Esophagus (tissue), 2 donors: ENCODE measurements at regions not wholly inside any gene's neighbourhood (a gene's known extent, or its start where the extent isn't known, plus 50 kb on each side); places are given as distances from the start of the nearest gene placed in this dataset.
"Not testable (repeated sequence)": the region's sequence is repeated elsewhere in the genome, so short reads cannot be mapped to it uniquely, and the experiment has no call there.

Experiments
- H3K27ac ChIP-seq, 2 donors: one replicate each; pipeline ENCODE4 v1.5.1; 2013; ENCODE audit warnings: low read depth in 2 of 2, mild to moderate bottlenecking in 2 of 2, inconsistent platforms in 1 of 2, low read length in 1 of 2, moderate library complexity in 1 of 2
- H3K27me3 ChIP-seq, 2 donors: one replicate each; pipeline ENCODE4 v1.6.1; 2013; ENCODE audit warnings: low read length in 2 of 2, control low read depth in 1 of 2, mild to moderate bottlenecking in 1 of 2; ENCODE audit not compliant: insufficient read depth in 2 of 2, control insufficient read depth in 1 of 2
- H3K36me3 ChIP-seq, 2 donors: one replicate each; pipeline ENCODE4 v1.6.1; 2013; ENCODE audit warnings: low read length in 1 of 2; ENCODE audit not compliant: control insufficient read depth in 2 of 2, insufficient read depth in 2 of 2
- H3K4me1 ChIP-seq, 2 donors: one replicate each; pipeline ENCODE4 v1.6.1; 2013; ENCODE audit warnings: low read length in 1 of 2; ENCODE audit not compliant: control insufficient read depth in 2 of 2, insufficient read depth in 2 of 2
- H3K4me3 ChIP-seq, 2 donors: one replicate each; pipeline ENCODE4 v1.5.1; 2013; ENCODE audit warnings: low read length in 2 of 2, mild to moderate bottlenecking in 2 of 2, low read depth in 1 of 2, moderate library complexity in 1 of 2
- H3K9me3 ChIP-seq, 2 donors: one replicate each; pipeline ENCODE4 v1.6.1; 2013; ENCODE audit warnings: mild to moderate bottlenecking in 2 of 2, low read depth in 1 of 2, low read length in 1 of 2, moderate library complexity in 1 of 2; ENCODE audit not compliant: control insufficient read depth in 2 of 2, insufficient read depth in 1 of 2
- WGBS, 2 donors: extraction: QIAGEN DNeasy Blood & Tissue Kit; methylation state at CpG; one replicate each; pipeline ENCODE4 v1.1.7; 2013; 5-methylcytosine and 5-hydroxymethylcytosine counted together
- donor health status: healthy with polysubstance abuse.
- donor health status: Bipolar disorder and iron deficiency.

- Histone ChIP-seq H3K4me3 (no peak overlapping the region), H3K27me3 (no peaks in the 10 kb centered on the region), H3K27ac (no peak overlapping the region), H3K36me3 (no peaks in the 10 kb centered on the region), H3K4me1 (peaks cover 0 to 3% of the 10 kb centered on the region in 2 donors), H3K9me3 (no peaks in the 10 kb centered on the region)
- 83 to 88% methylated on average over 8 of the region's 8 CpGs for WGBS, 2 donors
Observed at GRCh38 chr18:59038295-59039039, 101.2 kb upstream of the SEC11C start.

DNA sequence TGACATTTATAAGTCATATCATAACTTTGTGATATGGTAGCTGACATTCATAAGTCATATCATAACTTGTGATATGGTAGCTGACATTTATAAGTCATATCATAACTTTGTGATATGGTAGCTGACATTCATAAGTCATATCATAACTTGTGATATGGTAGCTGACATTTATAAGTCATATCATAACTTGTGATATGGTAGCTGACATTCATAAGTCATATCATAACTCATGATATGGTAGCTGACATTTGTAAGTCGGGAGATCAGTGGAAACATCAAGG, 100.7 kb upstream of the SEC11C start:
- WGBS, 2 donors, result 79 to 82% methylated on average over 1 of the region's 1 CpG
- not testable (repeated sequence) for H3K4me3 ChIP-seq, H3K9me3 ChIP-seq, H3K27me3 ChIP-seq, H3K36me3 ChIP-seq, H3K4me1 ChIP-seq, H3K27ac ChIP-seq

GRCh38 chr18:59039449-59039848, 100.2 kb upstream of the SEC11C start:
- 95 to 99% methylated on average over 6 of the region's 6 CpGs for WGBS, 2 donors
- no peaks in the 10 kb centered on the region for H3K9me3 ChIP-seq
- H3K4me3 ChIP-seq, result no peak overlapping the region
- H3K4me1 ChIP-seq, result peaks cover 0 to 3% of the 10 kb centered on the region in 2 donors
- H3K36me3 ChIP-seq, result no peaks in the 10 kb centered on the region
- H3K27ac ChIP-seq, result no peak overlapping the region
- H3K27me3 ChIP-seq, result no peaks in the 10 kb centered on the region

- Histone ChIP-seq H3K27me3 (no peaks in the 10 kb centered on the region), H3K4me1 (peaks cover 0 to 3% of the 10 kb centered on the region in 2 donors), H3K9me3 (no peaks in the 10 kb centered on the region), H3K4me3 (no peak overlapping the region), H3K27ac (no peak overlapping the region), H3K36me3 (no peaks in the 10 kb centered on the region)
- 76 to 87% methylated on average over 8 of the region's 8 CpGs for WGBS, 2 donors
Observed at GRCh38 chr18:59040770-59041148, 98.9 kb upstream of the SEC11C start.

- Histone ChIP-seq H3K4me3 (no peak overlapping the region), H3K9me3 (no peaks in the 10 kb centered on the region), H3K4me1 (peaks cover 0 to 3% of the 10 kb centered on the region in 2 donors), H3K36me3 (no peaks in the 10 kb centered on the region), H3K27ac (no peak overlapping the region), H3K27me3 (no peaks in the 10 kb centered on the region)
- 81 to 83% methylated on average over 6 of the region's 6 CpGs for WGBS, 2 donors
Observed at GRCh38 chr18:59041296-59041695, 98.4 kb upstream of the SEC11C start.

DNA sequence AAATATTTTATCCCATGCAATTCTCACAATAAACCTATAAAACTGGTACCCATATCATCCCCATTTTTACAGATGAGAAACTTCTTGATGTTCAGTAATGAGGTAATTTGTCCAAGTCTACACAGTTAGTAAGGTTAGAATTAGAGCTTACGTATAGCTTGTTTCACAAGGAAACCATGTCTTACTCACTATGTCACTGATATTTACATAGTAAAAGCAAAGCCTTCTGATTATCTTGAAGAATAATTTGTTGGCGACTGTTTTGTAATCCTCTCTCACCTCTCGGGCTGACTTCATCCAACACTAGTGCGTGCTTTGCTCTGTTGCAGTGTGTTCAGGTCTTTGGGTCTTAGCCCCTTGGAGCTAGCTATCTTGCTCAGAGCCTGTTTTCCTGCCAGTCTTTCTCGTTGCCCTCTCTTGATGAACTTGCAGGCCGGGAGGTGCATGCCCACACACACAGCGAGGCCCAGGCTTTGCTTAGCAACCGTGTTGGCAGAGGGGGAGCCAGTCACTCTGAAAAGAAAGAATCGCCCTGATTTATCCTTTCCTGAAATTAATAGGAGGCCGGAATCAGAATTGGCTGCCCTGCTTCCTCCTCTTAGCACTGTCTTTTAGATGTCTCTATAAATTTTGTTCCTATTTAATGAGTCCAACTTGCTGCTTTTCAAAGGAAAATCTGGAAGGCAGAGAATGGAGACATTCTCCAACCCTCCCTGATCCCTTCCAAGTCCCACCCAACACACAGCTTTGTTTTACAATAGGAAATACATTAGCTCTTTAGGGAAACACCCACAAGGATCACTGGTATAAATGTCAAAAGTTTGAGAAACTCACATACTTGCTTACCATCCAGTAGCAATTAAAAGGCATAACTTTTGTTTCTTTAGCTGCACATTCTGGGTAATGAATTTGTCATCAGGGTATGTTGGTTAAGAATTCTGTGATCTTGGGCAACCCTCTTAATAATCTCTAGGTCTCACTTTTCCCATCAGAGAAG, 97.6 kb upstream of the SEC11C start:
- Histone ChIP-seq H3K4me3 (no peak overlapping the region), H3K27ac (peak overlapping the region in 1 of 2 donors; percentile 11), H3K27me3 (no peaks in the 10 kb centered on the region), H3K9me3 (no peaks in the 10 kb centered on the region), H3K36me3 (no peaks in the 10 kb centered on the region), H3K4me1 (peaks cover 0 to 3% of the 10 kb centered on the region in 2 donors)
- WGBS, 2 donors, result 36 to 39% methylated on average over 10 of the region's 10 CpGs

- peaks cover 0 to 3% of the 10 kb centered on the region in 2 donors for H3K4me1 ChIP-seq
- no peak overlapping the region for H3K27ac ChIP-seq
- H3K9me3 ChIP-seq, result no peaks in the 10 kb centered on the region
- no peaks in the 10 kb centered on the region for H3K36me3 ChIP-seq
- H3K27me3 ChIP-seq, result no peaks in the 10 kb centered on the region
- WGBS, 2 donors, result 85% methylated on average over 6 of the region's 6 CpGs
- H3K4me3 ChIP-seq, result no peak overlapping the region
Observed at GRCh38 chr18:59044855-59045254, 94.8 kb upstream of the SEC11C start.

- Histone ChIP-seq H3K4me1 (no peaks in the 10 kb centered on the region), H3K27ac (no peak overlapping the region), H3K4me3 (no peak overlapping the region), H3K9me3 (no peaks in the 10 kb centered on the region), H3K36me3 (no peaks in the 10 kb centered on the region), H3K27me3 (no peaks in the 10 kb centered on the region)
- 82 to 91% methylated on average over 2 of the region's 2 CpGs for WGBS, 2 donors
Observed at GRCh38 chr18:59047321-59048047, 92.2 kb upstream of the SEC11C start.

GRCh38 chr18:59048048-59048363, 91.7 kb upstream of the SEC11C start:
- no peaks in the 10 kb centered on the region for H3K9me3 ChIP-seq
- no peaks in the 10 kb centered on the region for H3K4me1 ChIP-seq
- no peaks in the 10 kb centered on the region for H3K27me3 ChIP-seq
- no peak overlapping the region for H3K27ac ChIP-seq
- 88 to 91% methylated on average over 9 of the region's 9 CpGs for WGBS, 2 donors
- no peak overlapping the region for H3K4me3 ChIP-seq
- H3K36me3 ChIP-seq, result no peaks in the 10 kb centered on the region
